Activated CD4-positive, alpha-beta T cell treated with anti-CD3 and anti-CD28 coated beads, Interleukin-2, amount 50 U/mL, for 4 hours (primary cell): ENCODE measurements at regions not wholly inside any gene's neighbourhood (a gene's known extent, or its start where the extent isn't known, plus 50 kb on each side); places are given as distances from the start of the nearest gene placed in this dataset.
"Not testable (repeated sequence)": the region's sequence is repeated elsewhere in the genome, so short reads cannot be mapped to it uniquely, and the experiment has no call there.

Experiments used
- DNase-seq, 2 experiments: peaks; one replicate each; pipeline ENCODE4 v3.0.0-alpha.2; 2020

DNA sequence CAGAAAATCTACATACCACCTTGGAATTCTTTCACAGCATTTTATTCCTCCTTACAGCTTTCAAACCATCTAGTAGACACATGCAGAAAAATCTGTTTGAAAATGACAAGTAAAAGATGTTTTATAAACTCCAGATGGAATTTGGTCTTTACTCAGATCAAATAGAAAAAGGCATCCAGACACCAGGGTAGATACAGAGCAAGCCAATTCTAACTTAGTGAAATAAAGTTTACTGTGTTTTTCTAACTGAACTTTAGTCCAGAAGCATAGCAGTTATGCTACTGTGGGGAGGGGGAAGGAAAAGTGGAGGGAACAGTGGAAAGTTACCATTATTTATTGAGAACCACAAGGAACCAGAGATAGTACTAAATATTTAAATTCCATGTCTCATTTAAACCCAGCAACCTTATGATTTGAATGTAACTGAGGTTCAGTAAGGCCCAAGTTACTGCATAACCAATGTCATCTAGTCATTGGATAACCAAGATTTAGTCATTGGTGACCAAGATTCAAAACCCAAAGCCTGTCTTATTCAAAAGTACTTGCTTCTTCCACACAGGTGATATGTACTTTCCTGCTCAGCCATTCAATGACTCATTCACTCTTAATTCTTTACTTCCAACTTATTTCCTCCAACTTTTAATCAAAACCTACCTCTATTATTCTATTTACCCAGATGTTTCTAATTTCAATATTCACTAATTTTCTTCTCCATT, 57.7 kb downstream of the RAD51AP2 start:
- DNase-seq: no peak

DNA sequence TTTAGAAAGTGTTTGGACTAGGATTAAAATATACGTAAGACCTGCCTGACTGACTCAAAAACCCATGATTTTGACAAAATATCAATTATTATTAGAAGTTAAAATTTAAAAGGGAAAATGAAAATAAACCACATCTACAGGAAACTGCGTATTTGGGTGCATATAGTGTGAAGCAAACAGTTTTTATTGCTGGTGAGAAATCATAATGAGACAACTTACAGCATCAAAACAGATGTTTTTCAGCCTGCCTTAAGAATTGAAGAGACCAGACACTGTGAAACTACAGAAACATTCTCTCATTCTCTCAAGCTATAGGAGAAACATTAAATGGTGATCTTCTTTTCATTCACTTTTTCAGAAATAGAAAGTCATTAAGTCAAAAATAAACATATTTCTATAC, 62.9 kb downstream of the RAD51AP2 start:
- DNase-seq: no peak

DNA sequence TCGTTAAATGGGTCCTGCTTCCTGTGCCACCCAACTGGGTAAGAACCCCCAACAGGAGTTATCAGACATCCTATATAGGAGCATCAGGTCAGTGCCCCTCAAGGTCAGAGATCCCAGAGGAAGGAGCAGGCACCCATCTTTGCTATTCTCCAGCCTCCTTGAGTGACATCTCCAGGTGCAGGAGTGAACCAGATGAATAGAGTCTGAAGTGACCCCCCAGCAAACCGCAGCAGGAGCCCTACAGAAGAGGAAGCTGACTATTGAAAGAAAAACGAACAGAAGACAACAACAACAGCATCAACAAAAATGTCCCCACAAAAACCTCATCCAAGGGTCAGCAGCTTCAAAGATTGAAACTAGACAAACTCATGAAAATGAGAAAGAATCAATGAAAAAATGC, 72.0 kb downstream of the RAD51AP2 start:
- not testable (repeated sequence) for DNase-seq

DNA sequence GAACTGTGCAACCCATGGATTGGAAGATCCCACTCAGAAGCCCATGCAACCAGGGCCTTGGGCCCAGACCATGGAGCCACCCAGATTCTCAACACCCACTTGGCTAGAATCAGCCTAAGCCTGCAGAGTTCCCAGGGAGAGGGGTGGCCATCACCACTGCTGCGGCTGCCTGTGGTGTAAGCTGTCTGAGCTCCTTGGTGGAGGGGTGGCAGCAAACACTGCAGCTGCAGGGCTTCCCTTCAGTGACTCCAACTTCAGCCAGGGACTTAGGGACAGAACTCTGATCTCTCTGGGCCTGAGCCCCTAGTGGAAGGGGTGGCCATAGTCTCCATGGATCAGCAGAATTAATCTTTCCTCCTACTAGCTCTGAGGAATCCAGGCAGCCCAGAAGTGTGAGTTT, 72.5 kb downstream of the RAD51AP2 start:
- no peak for DNase-seq

DNA sequence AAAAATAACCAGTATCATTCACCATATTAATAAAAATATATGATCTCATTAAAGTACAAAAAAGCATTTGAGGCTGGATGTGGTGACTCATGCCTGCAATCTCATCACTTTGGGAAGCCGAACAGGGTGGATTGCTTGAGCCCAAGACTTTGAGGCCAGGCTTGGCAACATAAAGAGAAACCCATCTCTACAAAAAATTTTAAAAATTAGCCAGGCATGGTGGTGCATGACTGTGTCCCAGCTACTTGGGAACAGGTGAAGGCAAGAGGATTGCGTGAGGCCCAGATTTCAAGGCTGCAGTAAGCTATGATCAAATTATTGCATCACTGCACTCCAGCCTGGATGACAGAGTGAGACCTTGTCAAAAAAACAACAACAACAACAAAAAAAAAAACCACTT, 75.9 kb downstream of the RAD51AP2 start:
- no peak for DNase-seq

- DNase-seq: no peak
Observed at GRCh38 chr2:17441790-17442189, 76.5 kb downstream of the RAD51AP2 start.

DNA sequence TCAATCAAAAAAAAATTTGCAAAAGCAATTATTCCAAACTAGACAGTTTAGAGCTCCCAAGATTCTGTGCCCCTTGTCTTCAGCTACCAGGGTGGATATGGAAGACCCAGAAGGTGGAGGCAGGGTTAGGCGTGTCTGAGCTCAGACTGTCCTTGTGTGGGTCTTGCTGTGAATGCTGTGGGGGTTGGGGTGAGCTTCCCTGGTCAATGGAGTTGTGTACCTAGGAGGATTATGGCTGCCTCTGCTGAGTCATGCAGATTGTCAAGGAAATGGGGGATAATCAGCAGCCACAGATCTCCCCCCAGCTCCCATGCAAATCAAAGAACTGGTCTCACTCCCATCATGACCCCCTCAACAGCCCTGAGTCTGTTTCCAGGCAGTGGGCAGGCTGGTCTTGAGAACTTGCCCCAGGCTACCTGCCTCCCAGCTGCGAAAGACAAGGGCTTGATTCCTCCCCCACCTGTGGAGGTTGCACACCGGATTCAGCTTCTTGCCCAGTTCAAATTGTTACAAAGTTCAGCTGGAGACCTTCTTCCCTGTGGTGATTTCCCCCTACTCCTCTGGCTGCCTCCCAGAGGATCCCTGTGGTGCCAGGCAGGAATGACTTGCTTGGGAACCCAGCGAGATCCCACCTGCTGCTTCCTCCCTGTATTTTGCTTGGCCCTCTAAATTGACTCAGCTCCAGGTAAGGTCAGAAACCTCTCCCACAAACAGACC, 77.0 kb downstream of the RAD51AP2 start:
- no peak for DNase-seq

GRCh38 chr2:17430326-17430725, 87.9 kb downstream of the RAD51AP2 start:
- DNase-seq: no peak

DNA sequence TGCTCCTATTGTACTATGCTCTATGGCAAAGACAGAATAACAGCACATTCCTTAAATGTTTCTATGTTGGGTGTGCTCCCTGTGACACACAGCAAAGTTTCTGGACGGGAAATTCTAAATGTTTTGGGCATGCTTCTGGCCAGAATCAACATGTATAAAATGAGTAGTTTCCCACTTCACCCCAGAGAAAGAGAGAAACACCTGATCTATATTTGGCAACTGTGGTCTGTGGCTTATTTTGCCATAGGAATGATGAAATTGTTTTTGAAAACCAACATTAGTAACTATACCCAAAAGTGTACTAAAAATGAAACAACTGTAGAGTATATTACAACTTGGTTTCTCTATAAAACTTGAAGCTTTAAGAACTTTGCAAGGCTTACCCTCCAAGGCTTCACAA, 89.1 kb downstream of the RAD51AP2 start:
- DNase-seq: no peak

- no peak for DNase-seq
Observed at GRCh38 chr2:17427401-17427800, 90.8 kb downstream of the RAD51AP2 start.

DNA sequence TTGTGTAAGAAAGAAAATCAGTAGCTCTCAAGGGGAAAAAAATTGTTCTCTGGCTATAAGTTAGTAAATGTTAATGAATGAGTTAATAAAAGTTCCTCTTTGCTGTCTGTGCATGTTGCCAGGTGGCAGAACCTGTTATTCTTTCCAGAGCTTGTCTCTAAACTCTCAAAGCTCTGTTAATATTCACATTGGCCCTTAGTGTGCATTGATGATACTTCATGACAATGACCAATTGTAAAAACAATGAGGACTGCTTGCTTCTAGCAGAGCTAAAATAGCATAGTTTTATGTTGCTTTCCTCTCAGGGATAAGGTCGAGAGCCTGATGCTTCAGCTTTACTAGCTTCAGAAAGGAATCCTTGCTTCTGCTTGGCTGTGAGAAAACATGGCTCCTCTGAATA, 91.5 kb downstream of the RAD51AP2 start:
- no peak for DNase-seq

- no peak for DNase-seq
Observed at GRCh38 chr2:17422061-17422460, 96.2 kb downstream of the RAD51AP2 start.

- DNase-seq: no peak
Observed at GRCh38 chr2:17416884-17417391, 101.3 kb downstream of the RAD51AP2 start.

GRCh38 chr2:17413036-17413435, 105.2 kb downstream of the RAD51AP2 start:
- DNase-seq: no peak

- no peak for DNase-seq
Observed at GRCh38 chr2:17401096-17401495, 117.1 kb downstream of the RAD51AP2 start.

- no peak for DNase-seq
Observed at GRCh38 chr2:17398770-17399169, 119.5 kb downstream of the RAD51AP2 start.

- DNase-seq: no peak
Observed at GRCh38 chr2:17388798-17389197, 129.4 kb downstream of the RAD51AP2 start.

DNA sequence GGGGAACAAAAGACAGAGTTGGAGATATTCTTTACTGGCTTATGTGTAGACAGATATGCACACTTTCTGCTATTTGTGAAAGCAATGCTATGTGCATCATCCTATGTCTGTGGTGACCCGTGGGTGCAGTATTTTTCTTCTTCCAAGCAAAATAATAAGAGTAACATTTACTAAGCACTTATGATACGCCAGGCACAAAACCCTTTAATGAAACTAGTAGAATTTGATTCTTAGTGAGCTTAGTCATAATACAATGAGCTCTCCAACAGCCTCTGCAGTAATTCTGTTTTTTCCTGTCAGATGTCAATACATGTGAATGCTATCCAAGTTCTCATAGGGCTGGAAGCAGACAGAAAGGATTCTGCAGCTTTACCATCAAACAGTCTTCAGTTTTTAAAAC, 130.6 kb downstream of the RAD51AP2 start:
- DNase-seq: no peak

- DNase-seq: no peak
Observed at GRCh38 chr2:17386771-17387170, 131.5 kb downstream of the RAD51AP2 start.

GRCh38 chr2:17380003-17380402, 138.2 kb downstream of the RAD51AP2 start:
- no peak for DNase-seq

DNA sequence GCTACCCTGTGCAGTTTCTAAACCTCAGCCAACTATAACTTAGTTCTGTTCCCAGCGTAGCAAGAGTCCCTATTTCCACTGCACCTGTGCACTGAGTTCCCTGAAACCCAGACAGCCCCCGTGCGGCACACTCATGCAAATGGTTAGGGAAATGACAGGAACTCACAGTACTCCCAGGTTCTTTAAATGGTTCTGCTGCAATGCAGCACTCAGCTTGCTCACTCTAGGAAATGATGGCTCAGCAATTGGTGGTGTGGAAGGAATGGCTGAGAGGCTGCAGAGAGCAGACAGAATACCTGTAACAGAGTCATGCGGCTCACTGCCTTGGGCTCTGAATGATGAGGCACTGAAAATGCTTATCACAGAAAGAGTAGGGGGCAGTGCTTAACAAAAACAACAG, 143.0 kb downstream of the RAD51AP2 start:
- DNase-seq: no peak

DNA sequence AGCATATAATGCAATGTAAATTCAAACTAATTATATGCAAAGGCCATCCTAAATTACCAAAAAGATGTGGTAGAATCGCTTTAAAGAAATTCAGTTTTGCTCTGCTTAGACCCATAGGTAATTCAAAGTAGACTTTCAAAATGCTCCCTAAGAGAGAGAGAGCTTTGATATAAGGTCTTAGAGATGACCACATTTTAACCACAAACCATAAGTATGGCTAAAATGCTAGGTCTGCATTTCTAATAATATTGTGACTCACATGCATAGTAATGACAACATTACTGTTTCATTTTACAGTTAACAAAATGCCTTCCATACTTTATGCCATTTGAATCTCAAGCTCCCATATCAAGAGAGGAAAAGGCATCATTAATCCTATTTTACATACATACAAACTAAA, 144.5 kb downstream of the RAD51AP2 start:
- DNase-seq: no peak

GRCh38 chr2:17373041-17373440, 145.2 kb downstream of the RAD51AP2 start:
- no peak for DNase-seq

GRCh38 chr2:17363846-17364245, 154.4 kb downstream of the RAD51AP2 start:
- DNase-seq: no peak

DNA sequence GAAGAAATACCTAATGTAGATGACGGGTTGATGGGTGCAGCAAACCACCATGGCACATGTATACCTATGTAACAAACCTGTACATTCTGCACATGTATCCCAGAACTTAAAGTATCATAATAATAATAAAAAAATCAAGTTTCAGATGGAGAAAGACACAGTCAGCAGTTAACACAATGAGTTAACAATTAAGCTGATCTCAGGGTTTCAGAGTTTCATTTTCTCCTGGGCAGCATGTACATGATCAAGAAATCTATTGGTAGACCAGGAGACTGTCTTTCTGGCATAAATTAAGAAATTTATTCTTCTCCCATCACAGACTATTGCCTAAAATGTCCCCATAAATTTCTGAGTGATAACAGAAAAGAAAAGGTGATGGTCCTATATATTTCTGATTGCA, 155.3 kb downstream of the RAD51AP2 start:
- no peak for DNase-seq
